Adrenal gland (tissue), 9 donors: ENCODE measurements at regions not wholly inside any gene's neighbourhood (a gene's known extent, or its start where the extent isn't known, plus 50 kb on each side); places are given as distances from the start of the nearest gene placed in this dataset.

Source experiments
- DNase-seq, 7 donors: peaks; one replicate each; pipeline ENCODE4 v3.0.0-alpha.2; 2019 to 2020
- H3K27ac ChIP-seq, 5 donors: fragments of 200-600 bp; sonication (generic) in 4 of 5; 1 replicate in 3 of 5; 2 replicates in 2 of 5; pipeline versions ENCODE4 v1.5.1 to v1.8.0; 2016 to 2020; ENCODE audit warnings: mild to moderate bottlenecking in 1 of 5
- H3K27me3 ChIP-seq: fragments of 200-600 bp; 2 replicates; pipeline ENCODE4 v1.8.0; 2021
- H3K36me3 ChIP-seq, 2 donors: fragments of 200-600 bp; replicated peaks in 1 of 2; 1 replicate in 1 of 2; 2 replicates in 1 of 2; pipeline versions ENCODE4 v1.5.1 to v1.8.0; 2018 to 2022
- H3K4me1 ChIP-seq, 2 donors: fragments of 200-600 bp; replicated peaks in 1 of 2; 1 replicate in 1 of 2; 2 replicates in 1 of 2; pipeline versions ENCODE4 v1.5.1 to v1.8.0; 2018 to 2021
- H3K4me3 ChIP-seq, 4 donors: fragments of 200-600 bp; sonication (generic) in 3 of 4; one replicate each; pipeline ENCODE4 v1.5.1; 2016 to 2018
- H3K9me3 ChIP-seq, 3 donors: fragments of 200-600 bp; sonication (generic) in 1 of 3; replicated peaks in 1 of 3; 1 replicate in 2 of 3; 2 replicates in 1 of 3; pipeline versions ENCODE4 v1.5.1 to v1.8.0; 2016 to 2021
- CTCF ChIP-seq, 6 experiments: fragments of 450-650 bp in 4 of 6; fragments of 200-600 bp in 2 of 6; sonication (generic) in 1 of 6; IDR thresholded peaks; 1 replicate in 5 of 6; 2 replicates in 1 of 6; pipeline versions ENCODE4 v1.5.1 to v1.8.0; 2016 to 2021; ENCODE audit warnings: antibody characterized with exemption in 6 of 6, mild to moderate bottlenecking in 2 of 6, moderate library complexity in 1 of 6
- POLR2A ChIP-seq, 2 donors: fragments of 450-650 bp; IDR thresholded peaks; one replicate each; pipeline ENCODE4 v1.6.1; 2017; ENCODE audit warnings: antibody characterized with exemption in 2 of 2, mild to moderate bottlenecking in 2 of 2, moderate library complexity in 1 of 2
- WGBS, 4 donors: extraction: QIAGEN DNeasy Blood & Tissue Kit in 2 of 4; methylation state at CpG; one replicate each; pipeline versions ENCODE4 v1.1.5 to v1.1.7; 2013 to 2017; 5-methylcytosine and 5-hydroxymethylcytosine counted together
- intact Hi-C, 2 donors: fragments of 100-400 bp; cut with DNase I; formaldehyde crosslinking; loops; one replicate each; pipeline versions ENCODE4 v1.14.1 to v1.15.0; 2022 to 2023
- donor health status: healthy with polysubstance abuse.
- donor health status: Bipolar disorder and iron deficiency.
- donor health status: DM: yes; HTN: yes; CAD: no.
- donor health status: DM: no; HTN: no; CAD: no.
- donor health status: DM: no; HTN: no; CAD: no.

- intact Hi-C loops: no loop called here
Measured at GRCh38 chr6:121901432-121901831, 466.0 kb downstream of the GJA1 start.

GRCh38 chr6:121904559-121904958 lies 469.1 kb downstream of the GJA1 start:
- 66 to 75% (median 69%) methylated on average over 4 of the region's 4 CpGs for WGBS, 4 donors
- H3K4me3 ChIP-seq: no peak overlapping the region
- no peaks in the 10 kb centered on the region for H3K36me3 ChIP-seq
- TF ChIP-seq CTCF (IDR thresholded peaks at IDR 0.05) (no peak), POLR2A (IDR thresholded peaks at IDR 0.05) (no peak)
- H3K27ac ChIP-seq: no peak overlapping the region
- H3K9me3 ChIP-seq: peaks cover 0 to 5% (median 4%) of the 10 kb centered on the region in 3 donors
- H3K4me1 ChIP-seq: no peaks in the 10 kb centered on the region
- no peaks in the 10 kb centered on the region for H3K27me3 ChIP-seq
- DNase-seq: no peak
- intact Hi-C loops: no loop called here

More at GRCh38 chr6:121901432-121901831, 466.0 kb downstream of the GJA1 start:
- no peak for DNase-seq
- H3K9me3 ChIP-seq: no peaks in the 10 kb centered on the region
- no peak overlapping the region for H3K27ac ChIP-seq
- no peak for TF ChIP-seq CTCF (IDR thresholded peaks at IDR 0.05)
- TF ChIP-seq POLR2A (IDR thresholded peaks at IDR 0.05): no peak
- no peaks in the 10 kb centered on the region for H3K4me1 ChIP-seq
- no peaks in the 10 kb centered on the region for H3K36me3 ChIP-seq
- no peak overlapping the region for H3K4me3 ChIP-seq
- no peaks in the 10 kb centered on the region for H3K27me3 ChIP-seq

- Histone ChIP-seq H3K4me3 (no peak overlapping the region), H3K9me3 (peaks cover 0 to 10% (median 5%) of the 10 kb centered on the region in 3 donors), H3K27me3 (no peaks in the 10 kb centered on the region), H3K27ac (no peak overlapping the region), H3K36me3 (no peaks in the 10 kb centered on the region), H3K4me1 (no peaks in the 10 kb centered on the region)
- no peak for DNase-seq
- TF ChIP-seq CTCF (IDR thresholded peaks at IDR 0.05) (no peak), POLR2A (IDR thresholded peaks at IDR 0.05) (no peak)
- intact Hi-C loops: no loop called here
- 38 to 46% (median 44%) methylated on average over 1 of the region's 1 CpG for WGBS, 4 donors
Measured at GRCh38 chr6:121912905-121913304, 477.5 kb downstream of the GJA1 start.

- Histone ChIP-seq H3K4me1 (no peaks in the 10 kb centered on the region), H3K4me3 (no peak overlapping the region), H3K27ac (no peak overlapping the region), H3K27me3 (no peaks in the 10 kb centered on the region), H3K36me3 (no peaks in the 10 kb centered on the region), H3K9me3 (no peaks in the 10 kb centered on the region)
- no peak for DNase-seq
- 57 to 81% (median 67%) methylated on average over 3 of the region's 3 CpGs for WGBS, 4 donors
- intact Hi-C loops: no loop called here
- TF ChIP-seq CTCF (IDR thresholded peaks at IDR 0.05) (no peak), POLR2A (IDR thresholded peaks at IDR 0.05) (no peak)
Measured at GRCh38 chr6:121917263-121917829, 481.9 kb downstream of the GJA1 start.
